Hepatocyte (in vitro differentiated cells): ENCODE measurements at regions not wholly inside any gene's neighbourhood (a gene's known extent, or its start where the extent isn't known, plus 50 kb on each side); places are given as distances from the start of the nearest gene placed in this dataset.

ENCODE experiments used
- DNase-seq: peaks from one replicate; pipeline ENCODE4 v3.0.0-alpha.2; 2016; ENCODE audit warnings: low spot score
- H2AFZ ChIP-seq: fragments of 200-600 bp; sonication (generic); 2 replicates; pipeline ENCODE4 v1.6.0; 2016; ENCODE audit warnings: antibody characterized with exemption, mild to moderate bottlenecking
- H3K27ac ChIP-seq: fragments of 200-600 bp; sonication (generic); 2 replicates; pipeline ENCODE4 v1.5.1; 2016; ENCODE audit warnings: mild to moderate bottlenecking
- H3K27me3 ChIP-seq: fragments of 200-600 bp; sonication (generic); 2 replicates; pipeline ENCODE4 v1.6.1; 2016
- H3K36me3 ChIP-seq: fragments of 200-600 bp; sonication (generic); replicated peaks from 2 replicates; pipeline ENCODE4 v1.5.1; 2016; ENCODE audit warnings: low read depth; ENCODE audit not compliant: insufficient read depth
- H3K4me1 ChIP-seq: fragments of 200-600 bp; sonication (generic); 2 replicates; pipeline ENCODE4 v1.5.1; 2016; ENCODE audit warnings: mild to moderate bottlenecking, moderate library complexity; ENCODE audit not compliant: insufficient read depth
- H3K4me2 ChIP-seq: fragments of 200-600 bp; sonication (generic); 2 replicates; pipeline ENCODE4 v1.6.0; 2016
- H3K4me3 ChIP-seq: fragments of 200-600 bp; sonication (generic); 2 replicates; pipeline ENCODE4 v1.5.1; 2016; ENCODE audit warnings: mild to moderate bottlenecking
- H3K79me2 ChIP-seq: fragments of 200-600 bp; sonication (generic); 2 replicates; pipeline ENCODE4 v1.6.0; 2017; ENCODE audit warnings: mild to moderate bottlenecking
- H3K9me2 ChIP-seq: fragments of 200-600 bp; sonication (generic); replicated peaks from 2 replicates; pipeline ENCODE4 v1.6.0; 2017; ENCODE audit warnings: mild to moderate bottlenecking; ENCODE audit not compliant: insufficient read depth
- H3K9me3 ChIP-seq: fragments of 200-600 bp; sonication (generic); 2 replicates; pipeline ENCODE4 v1.5.1; 2016; ENCODE audit warnings: low read depth, mild to moderate bottlenecking
- H4K20me1 ChIP-seq: fragments of 200-600 bp; sonication (generic); 2 replicates; pipeline ENCODE4 v1.6.0; 2016; ENCODE audit warnings: mild to moderate bottlenecking; ENCODE audit not compliant: insufficient read depth, poor library complexity, severe bottlenecking
- EZH2 ChIP-seq: fragments of 200-600 bp; sonication (generic); IDR thresholded peaks from 2 replicates; pipeline ENCODE4 v1.6.1; 2016; ENCODE audit warnings: antibody characterized with exemption, mild to moderate bottlenecking, borderline replicate concordance
- EZH2phosphoT487 ChIP-seq: fragments of 200-600 bp; sonication (generic); IDR thresholded peaks from one replicate; pipeline ENCODE4 v1.6.1; 2018; ENCODE audit warnings: antibody characterized with exemption, mild to moderate bottlenecking, low read depth, moderate library complexity; ENCODE audit not compliant: unreplicated experiment, severe bottlenecking
- WGBS: methylation state at CpG from one replicate; pipeline ENCODE4 v1.1.6; 2016; ENCODE audit warnings: low lambda C conversion rate; ENCODE audit errors: missing lambda C conversion rate; 5-methylcytosine and 5-hydroxymethylcytosine counted together
- TF ChIP-seq, protein P1 (sequence below): fragments of 200-600 bp; sonication (generic); IDR thresholded peaks from 2 replicates; pipeline ENCODE4 v1.5.1; 2016; ENCODE audit warnings: antibody characterized with exemption, mild to moderate bottlenecking; ENCODE audit not compliant: poor library complexity

DNA sequence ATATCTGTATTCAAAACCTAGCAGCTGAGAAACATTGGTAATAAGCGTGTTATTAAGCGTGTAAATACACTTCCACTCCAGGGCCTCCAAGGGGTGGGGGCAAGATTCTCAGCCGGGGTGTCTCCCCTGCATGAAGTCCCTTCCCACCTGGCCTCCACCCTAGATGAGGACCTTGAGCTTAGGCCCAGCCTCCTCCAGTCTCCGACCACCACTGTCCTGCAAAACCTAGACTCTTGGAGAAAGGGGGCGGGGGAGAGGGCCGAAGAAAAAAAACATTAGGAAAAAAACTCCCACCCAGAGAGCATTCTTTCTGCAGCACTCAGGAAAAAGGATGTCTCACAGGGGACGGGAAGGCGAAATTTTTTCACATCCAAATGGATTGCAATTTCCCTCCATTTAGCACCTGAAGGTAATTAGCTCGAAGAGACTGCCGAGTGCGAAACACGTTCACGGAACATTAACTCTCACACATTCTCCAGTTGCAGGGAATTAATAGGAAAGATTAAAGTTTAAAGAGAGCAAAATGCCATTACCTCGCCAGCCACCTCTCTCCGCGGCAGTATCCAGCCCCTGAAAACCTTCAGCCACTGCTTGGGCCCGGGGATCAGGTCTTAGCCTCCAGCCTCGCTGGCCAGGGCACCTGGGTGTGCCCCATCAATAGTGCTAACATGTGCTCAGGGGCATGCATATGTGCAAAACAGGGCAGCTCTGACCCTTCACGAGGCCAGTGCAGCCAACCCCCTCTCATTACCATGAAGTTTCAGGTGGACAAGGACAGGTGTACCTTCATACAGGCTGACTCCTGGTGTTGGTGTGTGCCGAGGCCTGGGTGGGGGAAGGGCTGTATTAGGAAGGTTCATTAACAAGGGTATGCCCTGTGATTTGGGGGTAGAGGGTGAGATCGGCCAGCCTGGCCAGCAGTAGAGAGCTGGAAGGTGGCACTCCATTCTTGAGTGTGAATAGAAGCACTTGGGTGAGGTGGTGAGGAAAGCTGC lies 77.2 kb downstream of the HIF1AN start:
- no peak for TF ChIP-seq EZH2phosphoT487
- TF ChIP-seq, protein P1, sequence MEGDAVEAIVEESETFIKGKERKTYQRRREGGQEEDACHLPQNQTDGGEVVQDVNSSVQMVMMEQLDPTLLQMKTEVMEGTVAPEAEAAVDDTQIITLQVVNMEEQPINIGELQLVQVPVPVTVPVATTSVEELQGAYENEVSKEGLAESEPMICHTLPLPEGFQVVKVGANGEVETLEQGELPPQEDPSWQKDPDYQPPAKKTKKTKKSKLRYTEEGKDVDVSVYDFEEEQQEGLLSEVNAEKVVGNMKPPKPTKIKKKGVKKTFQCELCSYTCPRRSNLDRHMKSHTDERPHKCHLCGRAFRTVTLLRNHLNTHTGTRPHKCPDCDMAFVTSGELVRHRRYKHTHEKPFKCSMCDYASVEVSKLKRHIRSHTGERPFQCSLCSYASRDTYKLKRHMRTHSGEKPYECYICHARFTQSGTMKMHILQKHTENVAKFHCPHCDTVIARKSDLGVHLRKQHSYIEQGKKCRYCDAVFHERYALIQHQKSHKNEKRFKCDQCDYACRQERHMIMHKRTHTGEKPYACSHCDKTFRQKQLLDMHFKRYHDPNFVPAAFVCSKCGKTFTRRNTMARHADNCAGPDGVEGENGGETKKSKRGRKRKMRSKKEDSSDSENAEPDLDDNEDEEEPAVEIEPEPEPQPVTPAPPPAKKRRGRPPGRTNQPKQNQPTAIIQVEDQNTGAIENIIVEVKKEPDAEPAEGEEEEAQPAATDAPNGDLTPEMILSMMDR: no peak
- no peak for TF ChIP-seq EZH2
- DNase-seq: no peak
- 76% methylated on average over 21 of the region's 21 CpGs for WGBS

GRCh38 chr10:100613846-100614245 lies 78.1 kb downstream of the HIF1AN start:
- no peak overlapping the region for H3K27ac ChIP-seq
- no peak overlapping the region for H3K4me3 ChIP-seq
- no peak overlapping the region for H2AFZ ChIP-seq
- H3K4me1 ChIP-seq: no peaks in the 10 kb centered on the region
- no peaks in the 10 kb centered on the region for H3K9me3 ChIP-seq
- H3K4me2 ChIP-seq: no peak overlapping the region
- DNase-seq: no peak
- TF ChIP-seq EZH2phosphoT487 (no peak), EZH2 (no peak)
- H3K9me2 ChIP-seq: no peaks in the 10 kb centered on the region
- H3K27me3 ChIP-seq: peaks cover 42% of the 10 kb centered on the region
- no peaks in the 10 kb centered on the region for H4K20me1 ChIP-seq
- no peaks in the 10 kb centered on the region for H3K36me3 ChIP-seq
- no peaks in the 10 kb centered on the region for H3K79me2 ChIP-seq
- 82% methylated on average over 8 of the region's 8 CpGs for whole genome bisulfite sequencing

More for the DNA sequence above, 77.2 kb downstream of the HIF1AN start:
- no peaks in the 10 kb centered on the region for H3K9me2 ChIP-seq
- no peaks in the 10 kb centered on the region for H3K4me1 ChIP-seq
- no peak overlapping the region for H3K27ac ChIP-seq
- H3K27me3 ChIP-seq: peaks cover 45% of the 10 kb centered on the region
- no peaks in the 10 kb centered on the region for H3K36me3 ChIP-seq
- no peaks in the 10 kb centered on the region for H3K79me2 ChIP-seq
- H4K20me1 ChIP-seq: no peaks in the 10 kb centered on the region
- no peak overlapping the region for H3K4me3 ChIP-seq
- H2AFZ ChIP-seq: no peak overlapping the region
- H3K4me2 ChIP-seq: no peak overlapping the region
- no peaks in the 10 kb centered on the region for H3K9me3 ChIP-seq

DNA sequence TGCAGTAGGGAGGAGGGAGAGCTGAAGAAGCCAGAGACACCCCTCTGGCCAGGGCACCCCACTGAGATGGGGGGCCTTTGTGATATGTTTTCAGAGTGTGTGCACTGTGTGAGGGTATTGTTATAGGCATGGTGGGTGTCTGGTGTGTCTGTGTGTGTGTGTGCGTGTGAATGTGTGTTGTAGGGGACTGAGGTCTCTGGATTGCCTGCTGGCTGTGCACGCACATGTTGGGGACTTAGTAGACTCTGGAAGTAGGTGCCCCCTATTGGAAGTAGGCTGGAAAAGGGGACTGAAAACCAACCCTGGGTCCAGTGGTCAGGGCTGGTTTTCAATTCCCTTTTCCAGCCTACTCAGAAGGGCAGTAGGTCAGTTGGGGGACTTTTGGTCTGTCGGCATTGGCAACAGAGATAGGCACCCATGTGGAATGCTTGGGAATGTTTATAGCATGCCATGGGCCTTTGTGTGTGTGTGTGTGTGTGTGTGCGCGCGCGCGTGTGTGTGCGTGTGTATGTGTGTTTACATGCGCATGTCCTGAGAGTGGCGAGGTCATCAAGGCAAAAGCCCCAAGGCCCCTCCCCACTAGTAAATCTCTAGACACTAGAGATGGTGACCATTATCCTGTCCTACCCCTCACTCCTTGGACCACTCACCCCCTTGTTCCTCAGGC lies 78.8 kb downstream of the HIF1AN start:
- peaks cover 38% of the 10 kb centered on the region for H3K27me3 ChIP-seq
- no peak for DNase-seq

More for the DNA sequence above, 78.8 kb downstream of the HIF1AN start:
- no peak overlapping the region for H2AFZ ChIP-seq
- no peaks in the 10 kb centered on the region for H3K4me1 ChIP-seq
- H3K9me3 ChIP-seq: no peaks in the 10 kb centered on the region
- no peaks in the 10 kb centered on the region for H4K20me1 ChIP-seq
- TF ChIP-seq EZH2 (no peak), EZH2phosphoT487 (no peak)
- TF ChIP-seq, protein P1: no peak
- H3K36me3 ChIP-seq: no peaks in the 10 kb centered on the region
- no peaks in the 10 kb centered on the region for H3K79me2 ChIP-seq
- WGBS: 87% methylated on average over 11 of the region's 11 CpGs
- H3K4me2 ChIP-seq: no peak overlapping the region
- no peak overlapping the region for H3K4me3 ChIP-seq
- no peaks in the 10 kb centered on the region for H3K9me2 ChIP-seq
- H3K27ac ChIP-seq: no peak overlapping the region
